Keratinocyte (primary cell): ENCODE measurements at regions not wholly inside any gene's neighbourhood (a gene's known extent, or its start where the extent isn't known, plus 50 kb on each side); places are given as distances from the start of the nearest gene placed in this dataset.

Experiments
- DNase-seq: peaks from one replicate; pipeline ENCODE4 v3.0.0-alpha.2; 2011; ENCODE audit warnings: low read depth, missing footprints, low spot score
- FAIRE-seq: peaks from 2 replicates; lab custom pipeline; 2011; peaks lifted over from hg19 to GRCh38; lab: Jason Lieb, UNC
- H2AFZ ChIP-seq: 2 replicates; pipeline ENCODE4 v1.6.0; 2012; ENCODE audit warnings: low read length, control low read depth, inconsistent platforms; ENCODE audit not compliant: control insufficient read depth
- H3K27ac ChIP-seq: 2 replicates; pipeline ENCODE4 v1.5.1; 2011; ENCODE audit warnings: low read length; ENCODE audit not compliant: control insufficient read depth, insufficient read depth
- H3K27me3 ChIP-seq: 3 replicates; pipeline ENCODE4 v1.6.0; 2011; ENCODE audit warnings: low read length; ENCODE audit not compliant: control insufficient read depth, insufficient read depth; ENCODE audit errors: extremely low read depth
- H3K36me3 ChIP-seq, 2 experiments: 2 replicates in 1 of 2; 3 replicates in 1 of 2; pipeline ENCODE4 v1.5.1; 2011; ENCODE audit warnings: low read length in 2 of 2, mild to moderate bottlenecking in 1 of 2; ENCODE audit not compliant: control insufficient read depth in 2 of 2, insufficient read depth in 2 of 2; ENCODE audit errors: extremely low read depth in 1 of 2
- H3K4me1 ChIP-seq: 3 replicates; pipeline ENCODE4 v1.5.1; 2011; ENCODE audit warnings: low read length; ENCODE audit not compliant: control insufficient read depth, insufficient read depth; ENCODE audit errors: extremely low read depth
- H3K4me2 ChIP-seq: 3 replicates; pipeline ENCODE4 v1.6.0; 2011; ENCODE audit warnings: low read depth, low read length; ENCODE audit not compliant: control insufficient read depth, insufficient read depth; ENCODE audit errors: extremely low read depth
- H3K4me3 ChIP-seq, 3 experiments: fragments of 200-600 bp in 1 of 3; sonication (generic) in 1 of 3; 2 replicates in 2 of 3; 3 replicates in 1 of 3; pipeline ENCODE4 v1.5.1; 2011 to 2016; ENCODE audit warnings: low read length in 3 of 3, mild to moderate bottlenecking in 3 of 3, control low read depth in 2 of 3, inconsistent platforms in 1 of 3, low read depth in 1 of 3, mixed read lengths in 1 of 3, mixed run types in 1 of 3, moderate library complexity in 1 of 3; ENCODE audit not compliant: control insufficient read depth in 2 of 3, insufficient read depth in 2 of 3; ENCODE audit errors: extremely low read depth in 1 of 3
- H3K79me2 ChIP-seq: 2 replicates; pipeline ENCODE4 v1.6.0; 2012; ENCODE audit warnings: low read length; ENCODE audit not compliant: control insufficient read depth, insufficient read depth
- H3K9ac ChIP-seq: 3 replicates; pipeline ENCODE4 v1.6.0; 2011; ENCODE audit warnings: low read length; ENCODE audit not compliant: control insufficient read depth, insufficient read depth; ENCODE audit errors: extremely low read depth
- H3K9me1 ChIP-seq: 3 replicates; pipeline ENCODE4 v1.6.0; 2011; ENCODE audit warnings: low read length; ENCODE audit not compliant: control insufficient read depth, insufficient read depth; ENCODE audit errors: extremely low read depth
- H3K9me3 ChIP-seq: 2 replicates; pipeline ENCODE4 v1.5.1; 2012; ENCODE audit warnings: low read depth, low read length; ENCODE audit not compliant: control insufficient read depth
- H4K20me1 ChIP-seq: 3 replicates; pipeline ENCODE4 v1.6.0; 2011; ENCODE audit warnings: low read length; ENCODE audit not compliant: control insufficient read depth, insufficient read depth; ENCODE audit errors: extremely low read depth
- EZH2 ChIP-seq: IDR thresholded peaks from one replicate; pipeline ENCODE4 v1.6.1; 2012; ENCODE audit warnings: inconsistent platforms, mild to moderate bottlenecking, low read length, moderate library complexity
- dilution Hi-C: fragments of 300-500 bp; cut with MboI; formaldehyde crosslinking; loops from one replicate; pipeline ENCODE4 v1.7.0; 2020; ENCODE audit warnings: low sequenced_read_pairs; ENCODE audit not compliant: extremely low pct_ligation_motif_present
- TF ChIP-seq, protein P1 (sequence below), 3 experiments: IDR thresholded peaks in 1 of 3; conservative IDR thresholded peaks in 1 of 3; optimal IDR thresholded peaks in 1 of 3; 2 replicates in 2 of 3; 3 replicates in 1 of 3; pipeline versions ENCODE3 to v1.5.1; 2011; ENCODE audit warnings: low read length in 3 of 3, mild to moderate bottlenecking in 3 of 3, moderate library complexity in 2 of 3, control low read depth in 1 of 3, inconsistent platforms in 1 of 3; ENCODE audit not compliant: insufficient read depth in 2 of 3; ENCODE audit errors: extremely low read depth in 1 of 3

DNA sequence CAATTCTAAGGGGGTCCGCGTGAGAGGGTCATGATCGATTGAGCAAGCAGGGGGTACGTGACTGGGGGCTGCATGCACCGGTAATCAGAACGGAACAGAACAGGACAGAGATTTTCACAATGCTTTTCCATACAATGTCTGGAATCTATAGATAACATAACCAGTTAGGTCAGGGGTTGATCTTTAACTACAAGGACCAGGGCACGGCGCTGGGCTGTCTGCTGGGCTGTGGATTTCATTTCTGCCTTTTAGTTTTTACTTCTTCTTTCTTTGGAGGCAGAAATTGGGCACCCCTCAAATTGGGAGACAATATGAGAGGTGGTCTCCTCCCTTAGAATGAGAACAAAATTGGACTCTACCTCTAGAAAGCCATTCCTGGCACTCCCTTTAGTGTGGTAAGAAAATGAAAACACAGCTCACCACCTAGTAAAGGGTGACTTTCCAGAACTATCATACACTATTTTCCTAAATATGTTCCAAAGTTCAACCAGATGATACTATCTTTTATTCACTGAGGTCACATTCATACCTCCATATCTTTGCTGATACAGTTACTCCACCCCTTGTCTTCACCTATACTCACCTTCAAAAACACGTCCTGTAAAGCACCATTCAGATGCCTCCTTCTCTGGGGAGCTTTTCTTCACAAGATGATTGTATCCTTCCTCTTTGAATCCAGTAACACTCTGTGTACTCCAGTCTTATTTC, 1058.3 kb upstream of the SLIT2 start:
- DNase-seq (no peak), FAIRE-seq (no peak)
- no peak overlapping the region for H2AFZ ChIP-seq
- H3K79me2 ChIP-seq: no peaks in the 10 kb centered on the region
- TF ChIP-seq, protein P1, sequence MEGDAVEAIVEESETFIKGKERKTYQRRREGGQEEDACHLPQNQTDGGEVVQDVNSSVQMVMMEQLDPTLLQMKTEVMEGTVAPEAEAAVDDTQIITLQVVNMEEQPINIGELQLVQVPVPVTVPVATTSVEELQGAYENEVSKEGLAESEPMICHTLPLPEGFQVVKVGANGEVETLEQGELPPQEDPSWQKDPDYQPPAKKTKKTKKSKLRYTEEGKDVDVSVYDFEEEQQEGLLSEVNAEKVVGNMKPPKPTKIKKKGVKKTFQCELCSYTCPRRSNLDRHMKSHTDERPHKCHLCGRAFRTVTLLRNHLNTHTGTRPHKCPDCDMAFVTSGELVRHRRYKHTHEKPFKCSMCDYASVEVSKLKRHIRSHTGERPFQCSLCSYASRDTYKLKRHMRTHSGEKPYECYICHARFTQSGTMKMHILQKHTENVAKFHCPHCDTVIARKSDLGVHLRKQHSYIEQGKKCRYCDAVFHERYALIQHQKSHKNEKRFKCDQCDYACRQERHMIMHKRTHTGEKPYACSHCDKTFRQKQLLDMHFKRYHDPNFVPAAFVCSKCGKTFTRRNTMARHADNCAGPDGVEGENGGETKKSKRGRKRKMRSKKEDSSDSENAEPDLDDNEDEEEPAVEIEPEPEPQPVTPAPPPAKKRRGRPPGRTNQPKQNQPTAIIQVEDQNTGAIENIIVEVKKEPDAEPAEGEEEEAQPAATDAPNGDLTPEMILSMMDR (optimal IDR thresholded peaks at IDR 0.05 in 1 of 3, IDR thresholded peaks at IDR 0.05 in 1 of 3, conservative IDR thresholded peaks at IDR 0.05 in 1 of 3; ENCODE audit: extremely low read depth in 1 of 3, insufficient read depth in 2 of 3, low read length in 3 of 3): no peak
- no peak for TF ChIP-seq EZH2
- H3K27ac ChIP-seq: no peak overlapping the region
- H3K4me1 ChIP-seq: no peaks in the 10 kb centered on the region
- H3K9me3 ChIP-seq: no peaks in the 10 kb centered on the region
- H3K27me3 ChIP-seq: no peaks in the 10 kb centered on the region
- no peaks in the 10 kb centered on the region for H3K9me1 ChIP-seq
- no peak overlapping the region for H3K4me2 ChIP-seq
- dilution Hi-C loops: no loop called here
- H3K36me3 ChIP-seq: no peaks in the 10 kb centered on the region
- H3K9ac ChIP-seq: no peak overlapping the region
- H4K20me1 ChIP-seq: no peaks in the 10 kb centered on the region
- H3K4me3 ChIP-seq: no peak overlapping the region

- H3K4me1 ChIP-seq: no peaks in the 10 kb centered on the region
- TF ChIP-seq EZH2: no peak
- TF ChIP-seq, protein P1 (optimal IDR thresholded peaks at IDR 0.05 in 1 of 3, IDR thresholded peaks at IDR 0.05 in 1 of 3, conservative IDR thresholded peaks at IDR 0.05 in 1 of 3; ENCODE audit: extremely low read depth in 1 of 3, insufficient read depth in 2 of 3, low read length in 3 of 3): no peak
- no peak overlapping the region for H2AFZ ChIP-seq
- no peaks in the 10 kb centered on the region for H3K36me3 ChIP-seq
- no peaks in the 10 kb centered on the region for H3K27me3 ChIP-seq
- H3K4me3 ChIP-seq: no peak overlapping the region
- dilution Hi-C loops: no loop called here
- H4K20me1 ChIP-seq: no peaks in the 10 kb centered on the region
- H3K9me3 ChIP-seq: no peaks in the 10 kb centered on the region
- no peak for DNase-seq
- FAIRE-seq: no peak
- H3K9ac ChIP-seq: no peak overlapping the region
- H3K9me1 ChIP-seq: no peaks in the 10 kb centered on the region
- H3K27ac ChIP-seq: no peak overlapping the region
- H3K4me2 ChIP-seq: no peak overlapping the region
- H3K79me2 ChIP-seq: no peaks in the 10 kb centered on the region
Measured at GRCh38 chr4:19191979-19192650, 1059.6 kb upstream of the SLIT2 start.
